NCI-H526 treated with DMSO at 0.1 percent for 48 hours (cell line): ENCODE measurements at regions not wholly inside any gene's neighbourhood (a gene's known extent, or its start where the extent isn't known, plus 50 kb on each side); places are given as distances from the start of the nearest gene placed in this dataset.

Source experiments
- DNase-seq: peaks from one replicate; lab custom pipeline; 2025; lab: John Stamatoyannopoulos, UW

DNA sequence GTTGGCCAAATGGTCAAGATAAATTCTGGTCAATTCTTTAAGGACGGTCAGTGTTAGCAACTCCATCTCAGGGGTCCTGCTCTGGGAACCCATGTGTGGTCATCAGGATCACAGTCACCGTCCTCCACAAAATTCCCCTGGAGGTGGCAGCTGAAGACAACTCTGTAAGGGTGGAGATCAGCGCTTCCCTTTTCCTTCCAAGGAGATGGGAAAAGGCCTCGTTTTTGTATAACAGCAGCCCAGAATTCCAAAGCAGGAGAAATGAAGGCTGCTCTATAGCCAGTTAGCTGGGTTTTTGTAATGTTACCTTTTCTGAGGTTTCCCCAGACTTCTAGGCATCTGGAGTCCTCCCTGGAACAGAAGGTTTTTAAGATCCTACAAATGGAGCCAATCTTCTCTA is 334.8 kb downstream of the MYCN start:
- DNase-seq: no peak

DNA sequence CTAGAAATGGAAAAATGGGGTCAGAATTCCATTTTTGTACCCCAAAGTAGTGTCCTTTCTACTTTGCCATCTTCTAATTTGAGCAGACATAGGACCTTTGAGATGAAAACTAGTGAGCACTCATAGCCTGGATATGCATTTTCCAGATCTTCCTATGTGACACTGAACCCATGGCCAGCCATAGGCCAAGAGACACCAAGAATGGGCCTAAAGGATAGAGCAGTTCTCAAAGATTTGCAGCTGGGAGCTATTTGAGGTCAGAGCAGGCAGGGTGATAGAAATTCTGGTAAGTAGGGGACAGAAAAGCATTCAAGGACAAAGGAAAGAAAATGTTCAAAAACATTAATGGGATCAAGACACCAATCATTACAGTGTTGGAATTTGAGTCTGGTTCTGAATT is 332.8 kb downstream of the MYCN start:
- DNase-seq: no peak

DNA sequence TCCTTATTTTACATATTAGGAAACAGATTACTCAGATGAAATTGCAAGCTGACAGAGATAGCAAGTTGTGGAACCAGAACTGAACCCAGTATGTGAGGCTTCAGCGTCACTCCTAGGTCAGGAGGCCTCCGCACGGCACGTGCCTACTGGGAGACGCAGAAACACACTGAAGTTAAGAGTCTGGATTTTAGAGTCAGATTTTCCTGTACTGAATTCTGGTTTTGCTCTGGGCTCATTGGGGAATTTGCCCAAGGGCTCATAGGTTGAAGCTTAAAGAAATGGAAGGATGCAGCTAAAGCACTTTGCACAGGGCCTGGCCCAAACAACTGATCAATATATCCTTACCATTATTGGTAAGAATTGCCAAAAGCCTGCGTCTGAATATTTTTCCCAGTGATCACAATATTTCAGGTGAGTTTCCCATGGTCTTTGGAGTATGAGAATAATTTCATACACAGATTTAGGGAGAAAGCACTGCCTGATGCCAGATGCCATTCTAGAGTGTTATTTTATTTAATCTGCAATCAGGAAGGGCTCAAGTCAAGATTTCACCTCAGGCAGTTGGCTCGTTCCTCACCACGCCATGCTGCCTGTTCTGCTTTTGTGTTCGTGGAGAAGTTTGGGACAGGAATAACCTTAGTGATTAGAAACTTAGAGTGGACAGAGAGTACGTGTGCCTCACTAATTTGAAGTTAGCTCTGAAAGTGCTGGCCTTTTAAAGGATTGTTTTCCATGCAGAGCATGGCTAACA is 331.9 kb downstream of the MYCN start:
- DNase-seq: no peak

DNA sequence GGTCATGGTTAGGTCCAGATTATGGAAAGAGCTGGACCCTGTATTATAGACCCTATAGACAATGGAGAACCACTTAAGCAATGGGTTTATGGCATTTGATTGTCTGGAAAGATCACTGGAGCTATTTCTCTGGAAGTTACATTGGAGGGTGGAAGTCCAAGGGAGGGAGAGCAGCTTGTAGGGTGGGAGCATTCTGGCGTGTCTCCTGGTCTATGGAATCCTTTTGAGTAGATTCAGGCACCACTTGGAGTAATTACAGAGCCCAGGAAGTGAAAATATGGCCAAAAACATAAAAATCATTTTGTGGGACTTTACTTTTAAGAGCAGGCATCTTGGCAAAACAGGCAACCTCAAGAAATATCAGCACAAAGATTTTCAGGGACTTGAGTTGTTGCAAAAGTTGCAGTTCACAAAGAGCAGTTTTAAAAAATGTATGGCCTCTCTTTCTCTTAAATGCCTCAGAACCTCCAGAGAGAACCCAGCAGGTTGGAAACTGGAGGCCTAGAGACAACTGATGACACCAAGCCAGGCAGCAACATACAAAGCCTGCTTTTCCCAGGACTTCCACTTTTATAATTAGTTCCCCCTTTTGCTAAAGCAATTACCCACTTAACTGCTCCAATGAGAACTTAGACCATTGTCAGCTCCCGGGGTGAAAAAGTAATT is 331.0 kb downstream of the MYCN start:
- no peak for DNase-seq

DNA sequence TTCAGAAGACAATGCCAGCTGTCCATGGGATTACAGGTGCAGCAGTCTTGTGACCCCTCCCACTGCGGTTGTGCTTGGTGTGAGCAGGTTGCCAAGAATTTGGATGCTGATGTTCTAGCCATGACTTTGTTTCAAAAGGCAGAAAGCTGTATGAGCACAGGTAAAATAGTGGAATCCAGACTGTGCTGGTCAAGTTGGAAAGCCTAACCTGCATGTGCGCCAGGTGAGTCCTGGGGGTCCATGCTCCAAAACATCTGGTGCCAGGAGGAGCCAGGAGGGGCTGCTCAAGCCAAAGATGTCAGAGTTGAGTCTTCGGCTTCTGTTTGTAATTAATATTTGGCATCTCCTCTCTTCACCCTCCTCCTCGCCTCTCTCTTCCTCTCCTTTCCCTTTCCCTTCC is 330.1 kb downstream of the MYCN start:
- no peak for DNase-seq

DNA sequence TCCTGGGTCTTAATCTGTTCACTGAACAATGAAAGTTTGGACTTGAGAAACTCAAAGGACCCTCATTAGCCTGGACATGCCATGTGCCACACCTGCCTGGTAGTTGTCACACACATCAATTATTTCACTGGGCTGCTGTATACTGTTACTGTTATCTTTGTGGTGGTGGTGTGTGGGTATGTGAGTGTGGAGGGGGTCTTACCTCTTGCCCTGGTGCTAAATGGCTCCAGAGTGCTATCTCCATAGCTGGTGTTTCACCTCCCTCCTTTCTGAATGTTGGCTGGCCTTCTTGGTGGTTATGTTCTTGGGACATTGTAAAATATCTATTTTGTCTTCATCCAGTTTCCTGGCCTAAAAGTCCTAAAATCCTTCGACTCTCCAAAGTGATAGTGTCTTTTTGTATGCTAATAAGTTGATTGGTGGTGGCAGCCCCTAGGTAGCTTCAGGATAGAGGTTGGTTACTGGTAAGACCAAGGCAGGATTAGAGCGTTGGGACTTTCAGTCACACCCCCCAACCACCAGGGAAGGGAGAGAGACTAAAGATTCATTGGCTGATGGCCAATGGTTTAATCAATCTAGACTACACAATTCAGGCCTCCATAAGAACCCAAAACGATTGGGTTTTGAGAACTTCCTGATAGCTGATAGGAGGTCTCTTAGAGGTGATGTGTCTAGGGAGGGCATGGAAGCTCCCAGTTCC is 328.1 kb downstream of the MYCN start:
- DNase-seq: no peak

DNA sequence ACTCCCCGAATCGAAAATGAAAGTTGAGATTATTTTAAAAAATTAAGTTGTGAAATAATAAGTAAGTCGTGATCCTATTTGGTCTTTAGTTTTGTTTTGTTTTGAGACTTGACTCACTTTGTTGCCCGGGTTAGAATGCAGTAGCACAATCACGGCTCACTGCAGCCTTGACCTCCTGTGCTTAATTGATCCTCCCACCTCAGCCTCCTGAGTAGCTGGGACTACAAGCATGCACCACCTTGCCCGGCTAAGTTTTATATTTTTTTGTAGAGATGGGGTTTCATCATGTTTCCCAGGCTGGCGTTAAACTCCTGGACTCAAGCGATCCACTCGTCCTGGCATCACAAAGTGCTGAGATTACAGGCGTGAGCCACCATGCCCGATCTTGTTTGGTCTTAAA is 326.2 kb downstream of the MYCN start:
- no peak for DNase-seq

DNA sequence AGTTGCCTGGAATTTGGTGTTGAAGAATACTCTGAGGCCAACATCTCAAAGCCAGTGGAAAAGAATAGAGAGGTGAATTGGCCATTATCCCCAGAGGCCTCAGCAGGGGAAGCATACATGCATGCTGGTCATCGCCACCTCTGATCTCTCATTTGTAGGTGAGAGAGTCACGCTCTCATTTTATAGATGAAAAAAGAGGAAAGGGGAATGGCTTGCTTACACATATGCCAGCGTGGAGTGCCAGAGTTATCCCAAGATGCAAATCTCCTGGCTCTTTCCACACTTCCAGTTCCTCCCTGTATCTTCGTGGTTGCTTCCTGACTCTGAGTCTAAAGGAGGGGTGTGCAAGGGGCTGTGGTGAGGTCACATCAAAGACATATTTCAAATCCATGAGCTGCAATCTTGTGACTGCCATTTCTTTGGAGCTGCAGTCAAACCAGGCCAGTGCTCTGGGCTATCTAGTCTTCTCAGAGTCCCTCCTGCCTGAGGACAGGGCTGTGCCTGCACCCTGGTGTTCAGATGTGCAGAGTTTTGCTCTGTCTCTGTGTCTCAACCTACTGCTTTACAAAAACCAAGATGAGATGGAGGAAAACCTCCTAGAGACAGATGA is 324.7 kb downstream of the MYCN start:
- DNase-seq: no peak

DNA sequence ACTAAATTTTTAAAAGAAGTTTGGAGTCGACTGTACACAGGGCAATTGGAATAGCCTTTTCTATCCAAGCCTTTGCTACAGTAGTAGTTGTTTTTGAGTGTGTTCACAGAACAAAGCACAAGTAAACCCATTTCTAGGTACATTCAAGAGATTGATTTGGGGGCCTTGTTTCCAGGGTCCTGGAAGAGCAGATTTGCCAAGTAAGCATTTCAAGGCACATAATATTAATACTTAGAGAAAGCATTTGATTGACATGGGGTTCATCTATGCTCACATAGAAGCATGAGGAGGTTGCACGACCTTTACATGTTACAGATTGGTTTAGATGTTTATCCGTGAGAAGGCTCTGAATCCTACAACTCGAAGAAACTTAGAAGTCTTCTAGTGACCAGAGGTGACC is 324.1 kb downstream of the MYCN start:
- no peak for DNase-seq

DNA sequence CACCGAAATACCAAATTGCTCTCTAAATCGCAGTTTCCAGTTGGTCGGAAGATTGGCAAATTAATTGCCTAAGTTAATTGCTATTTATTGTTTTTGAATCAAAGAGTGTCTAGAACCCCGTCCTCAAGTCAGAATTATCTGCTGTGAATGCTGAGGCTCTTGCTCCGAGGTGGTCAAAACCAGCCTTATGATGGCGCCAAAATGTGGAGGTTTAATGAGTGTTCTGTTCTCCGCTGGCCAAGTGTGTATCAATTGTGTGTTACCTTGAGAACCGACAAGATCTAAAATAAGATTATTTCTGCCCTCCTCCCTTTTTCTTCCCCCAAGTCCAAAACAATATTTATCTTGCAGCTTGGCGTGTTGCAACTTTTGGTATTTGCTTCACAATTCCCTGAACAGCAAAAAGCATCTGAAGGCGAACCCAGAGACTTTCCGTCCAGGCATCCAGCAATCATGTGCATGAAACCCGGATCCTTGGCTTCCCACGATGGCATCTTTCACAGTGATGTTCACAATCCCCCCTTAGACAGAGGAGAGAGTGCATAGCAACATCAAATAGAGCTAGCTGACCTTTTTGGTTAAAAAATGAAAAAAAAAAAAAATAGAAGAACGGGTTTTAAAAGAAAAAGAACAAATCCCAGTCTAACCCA is 323.0 kb downstream of the MYCN start:
- no peak for DNase-seq

DNA sequence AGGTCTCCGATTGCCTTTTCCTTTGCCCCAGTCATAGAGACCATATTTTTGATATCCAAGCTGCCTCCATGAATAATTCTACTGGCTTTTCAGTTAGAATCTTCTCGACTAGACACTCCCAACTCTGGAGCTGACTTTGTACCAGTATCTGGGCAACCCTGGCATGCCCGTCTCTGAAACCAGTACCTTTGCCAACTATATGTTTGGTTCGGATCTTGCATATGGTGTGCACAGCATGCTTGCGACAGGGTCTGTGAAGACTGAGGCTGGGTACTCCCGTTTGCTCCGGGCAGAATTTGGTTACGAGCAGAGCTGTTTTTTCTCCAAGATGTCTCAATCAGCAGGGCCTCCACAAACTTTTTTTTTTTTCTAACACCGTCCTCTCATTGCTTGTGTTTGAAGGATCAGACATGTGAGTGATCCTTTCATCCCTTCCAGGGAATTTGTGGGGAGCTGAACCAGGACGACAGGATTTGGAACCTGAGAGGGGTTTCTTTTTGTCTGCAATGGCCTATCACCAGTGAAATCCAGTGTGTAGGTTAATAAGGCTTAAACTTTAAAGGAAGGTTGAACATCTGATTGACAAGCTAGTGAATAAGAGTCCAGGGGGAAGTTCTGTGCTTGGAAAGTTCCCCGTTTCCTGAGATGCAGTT is 322.3 kb downstream of the MYCN start:
- DNase-seq: no peak

DNA sequence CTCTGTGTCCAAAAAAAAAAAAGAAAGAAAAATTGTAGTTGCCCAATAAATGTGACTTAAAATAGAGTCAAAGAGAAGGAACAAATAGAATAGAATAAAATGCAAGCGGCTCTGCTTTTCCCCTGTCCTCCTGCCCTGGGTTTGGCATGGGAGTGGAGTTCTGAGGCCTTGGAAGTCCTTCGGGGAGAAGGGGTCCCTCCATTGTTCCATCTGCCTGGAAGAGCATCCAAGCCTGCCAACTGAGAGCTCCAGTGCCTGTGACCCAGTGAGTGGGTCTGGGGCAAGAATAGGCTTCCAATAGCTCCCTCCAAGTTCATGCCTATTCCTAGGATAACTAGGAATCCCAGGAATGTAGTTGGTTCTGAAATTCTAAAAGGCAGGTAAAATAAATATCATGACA is 321.4 kb downstream of the MYCN start:
- no peak for DNase-seq

DNA sequence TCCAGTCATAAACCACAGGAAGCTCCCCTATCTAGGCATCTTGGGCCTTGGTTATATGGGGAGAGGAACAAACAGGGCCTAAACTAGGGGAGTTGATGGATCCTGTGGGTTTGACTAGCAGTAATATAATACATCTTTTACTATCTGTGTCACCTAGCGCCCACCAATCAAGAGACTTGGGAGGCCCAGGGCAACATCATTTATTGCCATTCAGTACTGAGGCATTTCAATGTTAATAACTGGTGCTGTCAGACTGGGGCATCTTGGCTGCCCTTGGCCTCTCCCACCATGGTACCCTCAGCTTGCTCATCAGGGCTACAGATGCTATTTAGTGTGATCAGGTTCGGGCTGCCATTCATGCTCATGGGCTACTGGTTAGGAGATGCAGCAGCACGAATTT is 320.7 kb downstream of the MYCN start:
- DNase-seq: no peak

DNA sequence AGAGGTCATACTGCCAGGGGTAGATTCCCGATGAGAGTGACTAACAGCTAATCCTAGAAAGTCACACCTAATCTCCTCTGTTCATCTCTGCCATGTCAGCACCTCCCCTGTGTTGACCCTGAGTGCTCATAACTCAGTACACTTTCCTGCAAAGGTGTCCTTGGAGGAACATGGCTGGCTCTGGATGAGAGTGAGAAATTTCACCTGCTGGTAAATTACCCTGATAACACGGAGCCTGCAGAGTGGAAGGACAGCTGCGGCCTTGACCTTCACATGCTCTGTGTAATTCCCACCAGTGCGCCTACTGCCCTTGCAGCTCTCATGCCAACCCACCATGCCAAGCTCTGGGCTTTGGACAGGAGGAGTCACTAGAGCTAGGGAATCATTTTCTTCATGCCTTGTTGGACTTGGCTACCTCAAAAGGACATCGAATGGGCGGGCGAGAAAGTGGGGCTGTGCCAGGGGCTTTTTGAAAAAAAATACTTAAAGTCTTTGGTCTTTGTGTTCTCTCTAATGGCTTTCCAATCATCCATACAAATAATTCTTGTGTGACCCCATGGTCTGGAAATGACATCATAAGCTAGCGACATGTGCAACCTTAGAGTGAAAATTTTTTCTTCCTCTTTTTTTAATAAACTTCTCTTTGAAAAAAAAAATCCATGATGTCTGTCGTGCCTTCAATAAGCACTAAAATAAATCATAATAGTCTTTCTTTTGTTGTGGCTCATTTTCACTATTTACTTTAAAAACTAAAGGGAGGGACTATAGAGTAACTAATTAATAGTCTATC is 319.9 kb downstream of the MYCN start:
- DNase-seq: no peak

DNA sequence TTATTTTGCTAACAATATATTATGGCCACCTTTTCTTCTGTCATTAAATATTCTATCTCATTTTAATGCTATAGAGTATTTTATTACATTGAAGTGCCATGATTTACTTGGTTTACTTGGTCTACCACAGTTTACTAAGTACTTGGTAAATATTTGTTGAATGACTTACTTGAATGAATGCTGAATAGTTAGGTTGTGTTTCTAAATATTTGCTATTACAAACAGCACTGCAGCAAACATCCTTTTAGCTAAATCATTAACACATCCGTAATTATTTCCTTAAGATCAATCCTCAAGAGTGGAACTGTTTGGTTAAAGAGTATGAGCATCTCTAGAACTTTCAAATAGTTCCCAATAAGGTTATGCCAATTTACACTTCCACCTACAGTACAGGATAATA is 318.7 kb downstream of the MYCN start:
- no peak for DNase-seq

DNA sequence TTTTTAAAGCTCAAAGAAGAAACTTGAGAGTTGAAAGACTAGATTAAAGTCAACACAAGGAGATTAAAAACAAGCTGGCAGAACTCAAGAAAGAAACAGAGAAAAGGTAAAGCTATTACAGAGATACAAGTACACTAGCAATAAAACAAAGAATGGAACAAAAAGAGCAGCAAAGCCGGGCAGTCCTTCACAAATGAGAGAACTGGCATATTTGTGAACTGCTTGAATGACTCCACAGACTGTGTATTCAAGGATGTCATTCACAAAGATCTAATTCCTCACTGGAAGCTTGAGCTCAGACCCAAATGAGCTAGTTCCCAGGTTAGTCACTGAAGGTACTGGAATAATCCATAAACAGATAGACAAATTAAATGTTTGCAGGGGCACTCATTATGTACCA is 318.0 kb downstream of the MYCN start:
- no peak for DNase-seq

DNA sequence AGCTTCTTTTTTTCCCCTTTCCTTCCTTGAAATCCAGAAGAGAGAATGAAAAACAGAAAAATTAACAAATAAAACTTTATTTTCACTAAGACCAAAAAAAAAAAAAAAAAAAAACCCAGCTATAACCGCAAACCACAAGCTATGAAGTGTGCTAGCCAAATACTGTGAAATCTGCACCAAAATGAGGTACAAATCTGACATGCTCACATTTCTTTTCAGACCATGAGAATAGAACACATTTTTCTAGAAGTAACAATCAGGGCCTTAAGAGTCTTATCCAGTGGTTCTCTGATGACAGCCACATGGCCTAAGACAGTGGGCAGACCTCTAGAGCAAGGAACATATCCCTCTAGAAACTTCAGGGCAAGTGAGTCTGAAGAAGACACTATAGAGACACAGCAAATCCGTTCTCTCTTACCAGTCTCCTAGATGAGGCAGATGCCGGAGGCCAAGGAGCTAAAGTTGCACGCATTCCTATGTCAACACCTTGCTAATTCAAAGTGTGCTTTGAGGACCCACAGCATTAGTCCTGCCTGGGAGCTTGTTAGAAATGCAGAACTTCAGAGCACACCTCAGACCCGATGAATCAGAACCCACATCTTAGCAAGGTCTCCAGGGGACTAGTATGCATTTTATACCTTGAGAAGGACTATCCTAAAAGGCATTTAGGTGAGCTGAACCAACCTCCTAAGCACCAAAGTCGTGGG is 317.1 kb downstream of the MYCN start:
- DNase-seq: no peak

DNA sequence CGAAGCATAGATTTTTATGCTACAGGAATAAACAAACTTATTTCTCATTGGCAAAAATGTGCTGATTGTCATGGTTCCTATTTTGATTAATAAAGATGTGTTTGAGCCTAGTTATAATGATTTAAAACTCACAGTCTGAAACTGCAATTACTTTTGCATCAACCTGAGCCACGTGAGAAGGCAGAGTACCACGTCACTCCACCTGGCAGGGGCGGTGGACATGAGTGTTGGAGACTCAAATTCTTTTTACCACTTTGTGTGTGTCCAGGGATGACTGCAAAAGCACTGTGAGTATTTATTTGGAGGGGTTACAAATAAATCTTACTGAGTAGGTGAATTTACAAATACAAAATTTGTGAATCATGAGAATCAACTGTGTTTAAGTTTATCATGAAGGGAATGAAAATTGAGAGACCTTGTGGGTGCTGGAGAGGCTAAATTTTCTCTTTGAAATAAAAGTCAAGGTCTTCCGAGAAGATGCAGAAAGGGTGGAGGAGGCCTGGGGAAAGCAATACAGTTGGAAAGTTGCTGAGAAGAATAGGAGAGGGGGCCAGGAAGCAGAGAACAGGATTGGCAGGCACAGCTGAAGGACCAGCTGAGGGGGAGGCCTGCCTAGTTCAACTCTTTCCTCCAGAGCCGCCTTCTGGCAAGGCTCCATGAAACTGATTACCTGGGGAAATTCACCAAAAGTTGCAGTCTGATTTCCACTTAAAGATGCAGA is 316.4 kb downstream of the MYCN start:
- DNase-seq: no peak

DNA sequence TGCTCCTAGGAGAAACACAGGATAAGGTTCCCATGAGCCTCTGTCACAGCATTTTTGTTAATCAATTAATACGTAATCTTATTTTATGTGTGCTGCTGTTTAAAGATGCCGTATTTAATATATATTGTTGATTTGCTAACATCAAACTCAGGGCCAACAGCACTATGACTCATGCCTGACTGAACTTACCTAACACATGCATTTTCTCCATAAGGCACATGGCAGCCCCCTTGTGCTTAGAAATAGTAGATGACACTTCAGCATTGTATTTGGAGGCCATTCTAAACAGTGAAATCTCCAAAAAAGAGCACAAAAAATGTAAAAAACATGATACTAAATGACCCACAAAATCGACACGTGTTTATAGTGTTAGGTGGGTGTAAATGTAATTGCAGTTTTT is 314.8 kb downstream of the MYCN start:
- DNase-seq: no peak
